GM23248 (cell line): ENCODE measurements at regions not wholly inside any gene's neighbourhood (a gene's known extent, or its start where the extent isn't known, plus 50 kb on each side); places are given as distances from the start of the nearest gene placed in this dataset.

Source experiments
- DNase-seq: peaks from one replicate; pipeline ENCODE4 v3.0.0-alpha.2; 2015
- H2AFZ ChIP-seq: fragments of 200-600 bp; sonication (generic); 2 replicates; pipeline ENCODE4 v1.6.1; 2016; ENCODE audit warnings: antibody characterized with exemption
- H3F3A ChIP-seq: fragments of 200-600 bp; sonication (generic); 2 replicates; pipeline ENCODE4 v1.6.1; 2016; ENCODE audit warnings: mild to moderate bottlenecking, antibody characterized with exemption, mixed run types; ENCODE audit not compliant: insufficient read depth
- H3K27ac ChIP-seq: fragments of 200-600 bp; sonication (generic); 2 replicates; pipeline ENCODE4 v1.5.1; 2016; ENCODE audit warnings: mild to moderate bottlenecking
- H3K27me3 ChIP-seq: fragments of 200-600 bp; sonication (generic); replicated peaks from 2 replicates; pipeline ENCODE4 v1.6.1; 2016; ENCODE audit warnings: mild to moderate bottlenecking; ENCODE audit not compliant: insufficient read depth
- H3K36me3 ChIP-seq: fragments of 200-600 bp; sonication (generic); 2 replicates; pipeline ENCODE4 v1.6.1; 2016; ENCODE audit warnings: low read depth, mild to moderate bottlenecking
- H3K4me1 ChIP-seq: fragments of 200-600 bp; sonication (generic); 2 replicates; pipeline ENCODE4 v1.6.1; 2016; ENCODE audit warnings: mild to moderate bottlenecking; ENCODE audit not compliant: insufficient read depth
- H3K4me2 ChIP-seq: fragments of 200-600 bp; sonication (generic); one replicate; pipeline ENCODE4 v1.6.1; 2016; ENCODE audit warnings: mild to moderate bottlenecking; ENCODE audit not compliant: unreplicated experiment
- H3K4me3 ChIP-seq: fragments of 200-600 bp; sonication (generic); 2 replicates; pipeline ENCODE4 v1.5.1; 2016; ENCODE audit warnings: mild to moderate bottlenecking
- H3K79me2 ChIP-seq: fragments of 200-600 bp; sonication (generic); 2 replicates; pipeline ENCODE4 v1.6.1; 2016; ENCODE audit warnings: mild to moderate bottlenecking; ENCODE audit not compliant: insufficient read depth
- H3K9ac ChIP-seq: fragments of 200-600 bp; sonication (generic); 2 replicates; pipeline ENCODE4 v1.6.1; 2016; ENCODE audit warnings: mild to moderate bottlenecking
- H3K9me2 ChIP-seq: fragments of 200-600 bp; sonication (generic); 2 replicates; pipeline ENCODE4 v1.6.1; 2016; ENCODE audit warnings: mixed run types, mild to moderate bottlenecking, moderate library complexity; ENCODE audit not compliant: insufficient read depth
- H3K9me3 ChIP-seq: fragments of 200-600 bp; sonication (generic); one replicate; pipeline ENCODE4 v1.6.1; 2017; ENCODE audit warnings: low read depth
- H4K20me1 ChIP-seq: fragments of 200-600 bp; sonication (generic); 2 replicates; pipeline ENCODE4 v1.6.0; 2016; ENCODE audit not compliant: insufficient read depth
- EZH2 ChIP-seq: fragments of 200-600 bp; sonication (generic); IDR thresholded peaks from 2 replicates; pipeline ENCODE4 v1.6.1; 2018; ENCODE audit warnings: antibody characterized with exemption, mild to moderate bottlenecking; ENCODE audit not compliant: insufficient read depth, poor library complexity, severe bottlenecking
- EZH2phosphoT487 ChIP-seq: fragments of 200-600 bp; sonication (generic); IDR thresholded peaks from 2 replicates; pipeline ENCODE4 v1.6.1; 2018; ENCODE audit warnings: antibody characterized with exemption, moderate library complexity, mild to moderate bottlenecking, low read depth; ENCODE audit not compliant: insufficient read depth
- WGBS, 2 experiments: methylation state at CpG; one replicate each; pipeline ENCODE4 v1.1.6; 2015 to 2017; ENCODE audit warnings: low lambda C conversion rate in 2 of 2, low coverage in 1 of 2; ENCODE audit errors: missing lambda C conversion rate in 2 of 2; 5-methylcytosine and 5-hydroxymethylcytosine counted together
- in situ Hi-C: fragments of 300-500 bp; cut with MboI; formaldehyde crosslinking; loops from 2 replicates; pipeline ENCODE4 v1.15.0; 2020

GRCh38 chr16:86446279-86446678, 64.0 kb upstream of the FOXF1 start:
- no peaks in the 10 kb centered on the region for H4K20me1 ChIP-seq
- peaks cover 43% of the 10 kb centered on the region for H3K27me3 ChIP-seq
- H3K9ac ChIP-seq = no peak overlapping the region
- no peaks in the 10 kb centered on the region for H3K9me2 ChIP-seq
- no peaks in the 10 kb centered on the region for H3K9me3 ChIP-seq
- WGBS, 2 experiments = 59 to 62% methylated on average over 7 of the region's 7 CpGs
- H3F3A ChIP-seq = no peaks in the 10 kb centered on the region
- no peaks in the 10 kb centered on the region for H3K4me1 ChIP-seq
- no peaks in the 10 kb centered on the region for H3K79me2 ChIP-seq
- no peak overlapping the region for H3K27ac ChIP-seq
- H2AFZ ChIP-seq = no peak overlapping the region
- DNase-seq = no peak
- H3K4me3 ChIP-seq = no peak overlapping the region
- TF ChIP-seq EZH2 = no peak
- no peak overlapping the region for H3K4me2 ChIP-seq
- H3K36me3 ChIP-seq = no peaks in the 10 kb centered on the region
- in situ Hi-C loops = no loop called here

- no peaks in the 10 kb centered on the region for H3K9me2 ChIP-seq
- H4K20me1 ChIP-seq = no peaks in the 10 kb centered on the region
- no peaks in the 10 kb centered on the region for H3K79me2 ChIP-seq
- peaks cover 37% of the 10 kb centered on the region for H3K27me3 ChIP-seq
- no peak overlapping the region for H3K9ac ChIP-seq
- H3K36me3 ChIP-seq = no peaks in the 10 kb centered on the region
- no peak overlapping the region for H3K27ac ChIP-seq
- no peaks in the 10 kb centered on the region for H3K4me1 ChIP-seq
- 55 to 64% methylated on average over 3 of the region's 3 CpGs for WGBS, 2 experiments
- H3K4me2 ChIP-seq = no peak overlapping the region
- TF ChIP-seq EZH2phosphoT487 = no peak
- no peak for TF ChIP-seq EZH2
- in situ Hi-C loops = no loop called here
- no peak overlapping the region for H3K4me3 ChIP-seq
- H3F3A ChIP-seq = no peaks in the 10 kb centered on the region
- no peak overlapping the region for H2AFZ ChIP-seq
- no peaks in the 10 kb centered on the region for H3K9me3 ChIP-seq
- DNase-seq = no peak
These were observed 63.1 kb upstream of the FOXF1 start for GRCh38 chr16:86447228-86447627.

- H4K20me1 ChIP-seq = no peaks in the 10 kb centered on the region
- H3K79me2 ChIP-seq = no peaks in the 10 kb centered on the region
- DNase-seq = peak; percentile 11
- H3K9ac ChIP-seq = no peak overlapping the region
- no peaks in the 10 kb centered on the region for H3K9me3 ChIP-seq
- no peaks in the 10 kb centered on the region for H3K36me3 ChIP-seq
- H3K4me1 ChIP-seq = no peaks in the 10 kb centered on the region
- no peak overlapping the region for H3K27ac ChIP-seq
- H3K9me2 ChIP-seq = no peaks in the 10 kb centered on the region
- WGBS, 2 experiments = 48 to 54% methylated on average over 11 of the region's 11 CpGs
- H3K4me2 ChIP-seq = no peak overlapping the region
- no peak overlapping the region for H2AFZ ChIP-seq
- peaks cover 28% of the 10 kb centered on the region; the same call in 1 of the 2 replicates for H3K27me3 ChIP-seq
- no peak for TF ChIP-seq EZH2
- TF ChIP-seq EZH2phosphoT487 = no peak
- in situ Hi-C loops = no loop called here
- H3F3A ChIP-seq = no peaks in the 10 kb centered on the region
- H3K4me3 ChIP-seq = no peak overlapping the region
These were observed 61.9 kb upstream of the FOXF1 start for GRCh38 chr16:86448306-86448890.

GRCh38 chr16:86449446-86450095, 60.8 kb upstream of the FOXF1 start:
- in situ Hi-C loops = no loop called here

More at GRCh38 chr16:86449446-86450095, 60.8 kb upstream of the FOXF1 start:
- no peak overlapping the region for H3K9ac ChIP-seq
- DNase-seq = no peak
- peaks cover 22% of the 10 kb centered on the region for H3K27me3 ChIP-seq
- no peaks in the 10 kb centered on the region for H3K36me3 ChIP-seq
- no peak overlapping the region for H2AFZ ChIP-seq
- no peaks in the 10 kb centered on the region for H3F3A ChIP-seq
- no peaks in the 10 kb centered on the region for H3K79me2 ChIP-seq
- 66 to 72% methylated on average over 14 to 16 of the region's 16 CpGs for WGBS, 2 experiments
- no peaks in the 10 kb centered on the region for H3K9me2 ChIP-seq
- no peak overlapping the region for H3K27ac ChIP-seq
- TF ChIP-seq EZH2phosphoT487 = no peak
- no peak for TF ChIP-seq EZH2
- no peak overlapping the region for H3K4me2 ChIP-seq
- no peaks in the 10 kb centered on the region for H3K9me3 ChIP-seq
- no peak overlapping the region for H3K4me3 ChIP-seq
- no peaks in the 10 kb centered on the region for H3K4me1 ChIP-seq
- no peaks in the 10 kb centered on the region for H4K20me1 ChIP-seq
